ENCODE measurements at regions not wholly inside any gene's neighbourhood (a gene's known extent, or its start where the extent isn't known, plus 50 kb on each side); places are given as distances from the start of the nearest gene placed in this dataset.

- dilution Hi-C loops (cut with HindIII; ENCODE audit: low sequenced_read_pairs, unreplicated experiment): no loop called here
- H4K20me1 ChIP-seq (ENCODE audit: insufficient read depth, low read length): no peaks in the 10 kb centered on the region
- H3K4ac ChIP-seq (ENCODE audit: low read depth, low read length): no peak overlapping the region
- H4K5ac ChIP-seq (ENCODE audit: low read depth, low read length): no peak overlapping the region
- H3K18ac ChIP-seq (ENCODE audit: low read depth, low read length): no peak overlapping the region
- no TSS peak for BruUV-seq (replicated peaks)
- DNase-seq: no peak
- no peak overlapping the region for H2AFZ ChIP-seq (replicated peaks; ENCODE audit: low read length, poor library complexity)
- no peak overlapping the region for H2BK20ac ChIP-seq (ENCODE audit: low read depth, low read length)
- in situ Hi-C loops (cut with MboI; ENCODE audit: low sequenced_read_pairs): no loop called here
- H3K9me1 ChIP-seq (ENCODE audit: insufficient read depth, low read length): no peaks in the 10 kb centered on the region
- ATAC-seq (ENCODE audit: low read depth): no peak
- no peaks in the 10 kb centered on the region for H3K79me1 ChIP-seq (ENCODE audit: low read depth in 1 of 2, low read length in 2 of 2)
- H3K27me3 ChIP-seq (ENCODE audit: control insufficient read depth, insufficient read depth, low read length): no peaks in the 10 kb centered on the region
- no peak overlapping the region for H4K91ac ChIP-seq (ENCODE audit: insufficient read depth, low read depth, low read length)
- no peak overlapping the region for H3K9ac ChIP-seq (ENCODE audit: low read depth, low read length)
- 86% methylated on average over 1 of the region's 2 CpGs; no CpG with 5 or more reads in 1 of the 2 experiments for WGBS, 2 experiments (ENCODE audit: extremely low coverage in 2 of 2, insufficient read length in 1 of 2)
- no peak overlapping the region for H3K4me2 ChIP-seq (ENCODE audit: low read depth, low read length)
- no peak overlapping the region for H4K8ac ChIP-seq (ENCODE audit: low read depth in 2 of 2, low read length in 2 of 2)
- no peak overlapping the region for H3K27ac ChIP-seq (ENCODE audit: insufficient read depth, low read length)
- H3K56ac ChIP-seq (ENCODE audit: extremely low read depth, insufficient read depth, low read length): no peak overlapping the region
- H3K4me1 ChIP-seq (ENCODE audit: control insufficient read depth, insufficient read depth, low read length): no peaks in the 10 kb centered on the region
- intact Hi-C loops (cut with micrococcal nuclease): no loop called here
- TF ChIP-seq MAFK (IDR thresholded peaks at IDR 0.05; ENCODE audit: low read depth, low read length) (no peak), POLR2A (IDR thresholded peaks at IDR 0.05; ENCODE audit: low read depth, low read length) (no peak), ELK1 (IDR thresholded peaks at IDR 0.05; ENCODE audit: borderline replicate concordance, low read depth, low read length) (no peak), CTCF (conservative IDR thresholded peaks at IDR 0.05; ENCODE audit: low read depth, low read length) (no peak), CHD1 (IDR thresholded peaks at IDR 0.05; ENCODE audit: low read depth, low read length) (no peak), RAD21 (IDR thresholded peaks at IDR 0.05; ENCODE audit: low read length) (no peak), MAZ (IDR thresholded peaks at IDR 0.05; ENCODE audit: borderline replicate concordance, low read depth, low read length) (no peak), BHLHE40 (IDR thresholded peaks at IDR 0.05; ENCODE audit: low read depth, low read length) (no peak), SMC3 (IDR thresholded peaks at IDR 0.05; ENCODE audit: low read depth, low read length) (no peak), RFX5 (IDR thresholded peaks at IDR 0.05; ENCODE audit: low read depth, low read length) (no peak), RCOR1 (IDR thresholded peaks at IDR 0.05; ENCODE audit: insufficient replicate concordance, low read length) (no peak), USF2 (IDR thresholded peaks at IDR 0.05; ENCODE audit: low read depth, low read length) (no peak), CEBPB (IDR thresholded peaks at IDR 0.05; ENCODE audit: low read depth, low read length) (no peak), MXI1 (IDR thresholded peaks at IDR 0.05; ENCODE audit: borderline replicate concordance, low read depth, low read length) (no peak), NFE2L2 (IDR thresholded peaks at IDR 0.05; ENCODE audit: low read depth, low read length) (no peak), FOS (IDR thresholded peaks at IDR 0.05; ENCODE audit: low read depth, low read length) (no peak)
- H2BK15ac ChIP-seq (ENCODE audit: low read depth, low read length): no peak overlapping the region
- ChIA-PET CTCF (no interaction called here), POLR2A (ENCODE audit: unreplicated experiment) (no interaction called here)
- no peak overlapping the region for H2AK9ac ChIP-seq (replicated peaks; ENCODE audit: low read depth, low read length, poor library complexity)
- no peak overlapping the region for H3K23ac ChIP-seq (ENCODE audit: low read depth, low read length)
- H2AK5ac ChIP-seq (ENCODE audit: low read depth, low read length): no peak overlapping the region
- H3K36me3 ChIP-seq (ENCODE audit: control insufficient read depth, insufficient read depth, low read length): no peaks in the 10 kb centered on the region
- H2BK5ac ChIP-seq (ENCODE audit: low read depth, low read length, poor library complexity, severe bottlenecking): no peak overlapping the region
- no peak overlapping the region for H2BK120ac ChIP-seq (ENCODE audit: low read depth, low read length)
- H3K4me3 ChIP-seq (ENCODE audit: insufficient read depth, low read depth, low read length): no peak overlapping the region
- no peak overlapping the region for H3K14ac ChIP-seq (replicated peaks; ENCODE audit: low read depth, low read length)
- no peaks in the 10 kb centered on the region for H3K9me3 ChIP-seq (ENCODE audit: control insufficient read depth, insufficient read depth, low read length)
Observed at GRCh38 chr11:80990885-80991284, 1550.1 kb upstream of the TENM4 start.
